GM12875 (cell line): ENCODE measurements at regions not wholly inside any gene's neighbourhood (a gene's known extent, or its start where the extent isn't known, plus 50 kb on each side); places are given as distances from the start of the nearest gene placed in this dataset.
"Not testable (repeated sequence)": the region's sequence is repeated elsewhere in the genome, so short reads cannot be mapped to it uniquely, and the experiment has no call there.

Experiments used
- H3K4me3 ChIP-seq: one replicate; pipeline ENCODE4 v1.5.1; 2011; ENCODE audit warnings: low read depth, low read length, control low read depth
- CTCF ChIP-seq: IDR thresholded peaks from 2 replicates; pipeline ENCODE4 v1.5.1; 2011; ENCODE audit warnings: low read depth, mild to moderate bottlenecking, control low read depth, inconsistent platforms, low read length, moderate library complexity, borderline replicate concordance; ENCODE audit not compliant: insufficient read depth

GRCh38 chr22:44645083-44645482, 56.9 kb upstream of the PRR5 start:
- H3K4me3 ChIP-seq: no peak overlapping the region
- no peak for TF ChIP-seq CTCF

- not testable (repeated sequence) for H3K4me3 ChIP-seq
Measured at GRCh38 chr22:44643526-44644101, 58.4 kb upstream of the PRR5 start.

GRCh38 chr22:44642096-44642644, 59.8 kb upstream of the PRR5 start:
- no peak overlapping the region for H3K4me3 ChIP-seq
- TF ChIP-seq CTCF: no peak

GRCh38 chr22:44640618-44641155, 61.3 kb upstream of the PRR5 start:
- no peak overlapping the region for H3K4me3 ChIP-seq
- TF ChIP-seq CTCF: no peak

GRCh38 chr22:44639891-44640617, 62.0 kb upstream of the PRR5 start:
- no peak for TF ChIP-seq CTCF
- no peak overlapping the region for H3K4me3 ChIP-seq

GRCh38 chr22:44638971-44639760, 62.8 kb upstream of the PRR5 start:
- no peak overlapping the region for H3K4me3 ChIP-seq
- TF ChIP-seq CTCF: no peak

GRCh38 chr22:44636502-44637206, 65.3 kb upstream of the PRR5 start:
- H3K4me3 ChIP-seq: not testable (repeated sequence)

GRCh38 chr22:44635567-44635966, 66.4 kb upstream of the PRR5 start:
- not testable (repeated sequence) for H3K4me3 ChIP-seq
